ENCODE measurements at regions not wholly inside any gene's neighbourhood (a gene's known extent, or its start where the extent isn't known, plus 50 kb on each side); places are given as distances from the start of the nearest gene placed in this dataset.

DNA sequence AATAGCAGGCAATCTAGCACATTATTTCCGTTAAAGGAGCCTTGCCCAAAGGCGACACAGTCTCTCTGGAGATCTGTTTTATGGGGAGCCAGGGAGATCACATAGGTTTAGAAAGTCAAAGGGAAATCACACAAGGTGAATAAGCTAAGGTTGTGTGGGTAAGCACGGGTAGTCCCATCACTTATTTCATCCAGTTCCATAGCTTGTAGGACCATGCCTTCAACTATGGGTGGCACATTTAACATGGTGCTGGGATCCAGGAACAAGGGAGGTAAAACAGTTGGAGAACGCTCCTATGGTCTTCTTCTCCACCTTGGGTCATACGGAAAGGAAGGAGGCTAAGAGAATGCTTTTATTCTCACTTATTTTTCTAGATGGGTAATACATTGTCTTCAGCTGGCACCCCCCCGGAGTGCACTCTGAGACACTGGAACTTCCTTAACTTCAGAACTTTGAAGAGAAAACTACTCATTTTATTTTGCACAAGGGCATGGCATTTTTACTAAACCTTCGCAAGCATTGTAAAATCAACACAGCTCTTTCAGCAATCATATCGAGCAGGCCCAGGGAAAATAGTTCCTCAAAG lies 435.4 kb downstream of the KIF20B start:
- H3K4me1 ChIP-seq: no peaks in the 10 kb centered on the region
- peaks cover 31% of the 10 kb centered on the region for H3K9me3 ChIP-seq
- no peaks in the 10 kb centered on the region for H3K27me3 ChIP-seq
- TF ChIP-seq CTCF (IDR thresholded peaks at IDR 0.05) (no peak), POLR2A (IDR thresholded peaks at IDR 0.05) (no peak)
- DNase-seq (ENCODE audit: extremely low spot score in 2 of 2): no peak
- no peak overlapping the region for H3K4me3 ChIP-seq
- no peak overlapping the region for H3K27ac ChIP-seq
- intact Hi-C loops (cut with DNase I): no loop called here
- no peaks in the 10 kb centered on the region for H3K36me3 ChIP-seq

- intact Hi-C loops (cut with DNase I): no loop called here
- Histone ChIP-seq H3K4me3 (no peak overlapping the region), H3K27ac (no peak overlapping the region), H3K4me1 (no peaks in the 10 kb centered on the region), H3K36me3 (no peaks in the 10 kb centered on the region), H3K27me3 (no peaks in the 10 kb centered on the region), H3K9me3 (peaks cover 31% of the 10 kb centered on the region)
- TF ChIP-seq POLR2A (IDR thresholded peaks at IDR 0.05): no peak
- TF ChIP-seq CTCF (IDR thresholded peaks at IDR 0.05): no peak
- TF ChIP-seq POLR2AphosphoS5 (IDR thresholded peaks at IDR 0.05; ENCODE audit: insufficient read depth in 1 of 2, low read depth in 1 of 2): no peak
- no peak for DNase-seq (ENCODE audit: extremely low spot score in 2 of 2)
These were observed 437.5 kb downstream of the KIF20B start for GRCh38 chr10:90138844-90139243.

- no peaks in the 10 kb centered on the region for H3K36me3 ChIP-seq
- TF ChIP-seq CTCF (IDR thresholded peaks at IDR 0.05) (no peak), POLR2A (IDR thresholded peaks at IDR 0.05) (no peak), POLR2AphosphoS5 (IDR thresholded peaks at IDR 0.05; ENCODE audit: insufficient read depth in 1 of 2, low read depth in 1 of 2) (no peak)
These were observed 440.4 kb downstream of the KIF20B start for GRCh38 chr10:90141791-90142190.

GRCh38 chr10:90143937-90144336 lies 442.5 kb downstream of the KIF20B start:
- no peak overlapping the region for H3K4me3 ChIP-seq
- H3K4me1 ChIP-seq: no peaks in the 10 kb centered on the region
- no peaks in the 10 kb centered on the region for H3K9me3 ChIP-seq
- H3K27me3 ChIP-seq: no peaks in the 10 kb centered on the region
- DNase-seq (ENCODE audit: extremely low spot score in 2 of 2): no peak
- intact Hi-C loops (cut with DNase I): no loop called here
- H3K36me3 ChIP-seq: no peaks in the 10 kb centered on the region
- TF ChIP-seq POLR2A (IDR thresholded peaks at IDR 0.05): no peak
- no peak for TF ChIP-seq CTCF (IDR thresholded peaks at IDR 0.05)
- TF ChIP-seq POLR2AphosphoS5 (IDR thresholded peaks at IDR 0.05; ENCODE audit: insufficient read depth in 1 of 2, low read depth in 1 of 2): no peak
- no peak overlapping the region for H3K27ac ChIP-seq

More at GRCh38 chr10:90141791-90142190, 440.4 kb downstream of the KIF20B start:
- no peak for DNase-seq (ENCODE audit: extremely low spot score in 2 of 2)
- no peaks in the 10 kb centered on the region for H3K27me3 ChIP-seq
- intact Hi-C loops (cut with DNase I): no loop called here
- H3K27ac ChIP-seq: no peak overlapping the region
- no peaks in the 10 kb centered on the region for H3K4me1 ChIP-seq
- H3K4me3 ChIP-seq: no peak overlapping the region
- peaks cover 14% of the 10 kb centered on the region for H3K9me3 ChIP-seq

GRCh38 chr10:90148116-90148855 lies 446.9 kb downstream of the KIF20B start:
- Histone ChIP-seq H3K27ac (no peak overlapping the region), H3K9me3 (no peaks in the 10 kb centered on the region), H3K4me1 (no peaks in the 10 kb centered on the region), H3K36me3 (no peaks in the 10 kb centered on the region), H3K4me3 (no peak overlapping the region), H3K27me3 (no peaks in the 10 kb centered on the region)
- intact Hi-C loops (cut with DNase I): no loop called here
- TF ChIP-seq CTCF (IDR thresholded peaks at IDR 0.05): no peak
- no peak for TF ChIP-seq POLR2AphosphoS5 (IDR thresholded peaks at IDR 0.05; ENCODE audit: insufficient read depth in 1 of 2, low read depth in 1 of 2)
- TF ChIP-seq POLR2A (IDR thresholded peaks at IDR 0.05): no peak
- DNase-seq (ENCODE audit: extremely low spot score in 2 of 2): no peak

Data from vagina (tissue), 2 donors.